Panc1 (cell line): ENCODE measurements at regions not wholly inside any gene's neighbourhood (a gene's known extent, or its start where the extent isn't known, plus 50 kb on each side); places are given as distances from the start of the nearest gene placed in this dataset.

Experiments used
- ATAC-seq: fragments of 200-7000 bp; cut with Tn5 transposase; 2 replicates; pipeline ENCODE4 v1.9.1; 2020; ENCODE audit warnings: mild to moderate bottlenecking, moderate library complexity
- BruUV-seq: library from RNA; stranded (reverse); fragments of 400-500 nt; replicated peaks from 2 replicates; lab custom pipeline; 2021; lab: Mats Ljungman, UMichigan
- CTCF ChIA-PET: fragments of 300-600 bp; sonication (Branson Sonifier 250); formaldehyde crosslinking; loops from one replicate; lab custom pipeline; 2022; ENCODE audit warnings: antibody characterized with exemption; lab: Charles Lee
- POLR2A ChIA-PET: fragments of 300-600 bp; sonication (Branson Sonifier 250); formaldehyde crosslinking; loops from one replicate; lab custom pipeline; 2022; ENCODE audit warnings: antibody characterized with exemption; lab: Charles Lee
- DNase-seq: peaks from one replicate; pipeline ENCODE4 v3.0.0-alpha.2; 2010; ENCODE audit warnings: low read depth, low spot score
- H3K27ac ChIP-seq: 2 replicates; pipeline ENCODE4 v1.5.1; 2011; ENCODE audit warnings: mild to moderate bottlenecking, low read length, inconsistent platforms
- H3K27me3 ChIP-seq: fragments of 200-500 bp; sonication (Bioruptor generic); 2 replicates; pipeline ENCODE4 v1.6.0; 2014; ENCODE audit warnings: low read length, inconsistent platforms; ENCODE audit not compliant: control insufficient read depth, insufficient read depth
- H3K36me3 ChIP-seq: fragments of 200-500 bp; sonication (Bioruptor generic); 2 replicates; pipeline ENCODE4 v1.5.1; 2014; ENCODE audit warnings: inconsistent platforms, mild to moderate bottlenecking, low read length, moderate library complexity; ENCODE audit not compliant: control insufficient read depth, insufficient read depth
- H3K4me1 ChIP-seq: 2 replicates; pipeline ENCODE4 v1.5.1; 2011; ENCODE audit warnings: inconsistent platforms, mild to moderate bottlenecking, low read length, moderate library complexity; ENCODE audit not compliant: control insufficient read depth, insufficient read depth
- H3K4me3 ChIP-seq, 2 experiments: 2 replicates each; pipeline ENCODE4 v1.5.1; 2011 to 2012; ENCODE audit warnings: low read depth in 2 of 2, low read length in 2 of 2, mild to moderate bottlenecking in 2 of 2, inconsistent platforms in 1 of 2, moderate library complexity in 1 of 2
- H3K9me3 ChIP-seq: fragments of 200-500 bp; sonication (Bioruptor generic); 2 replicates; pipeline ENCODE4 v1.5.1; 2014; ENCODE audit warnings: low read depth, mild to moderate bottlenecking, inconsistent platforms, low read length, moderate library complexity; ENCODE audit not compliant: control insufficient read depth, insufficient read depth
- CTCF ChIP-seq: fragments of 450-650 bp; IDR thresholded peaks from 2 replicates; pipeline ENCODE4 v1.5.1; 2017; ENCODE audit warnings: mild to moderate bottlenecking
- POLR2AphosphoS5 ChIP-seq: IDR thresholded peaks from 2 replicates; pipeline ENCODE4 v1.6.1; 2012; ENCODE audit warnings: mild to moderate bottlenecking, low read depth, low read length, moderate library complexity
- REST ChIP-seq, 2 experiments: IDR thresholded peaks; 2 replicates each; pipeline ENCODE4 v1.6.1; 2011 to 2012; ENCODE audit warnings: low read depth in 2 of 2, control low read depth in 1 of 2, low read length in 1 of 2, mild to moderate bottlenecking in 1 of 2, moderate library complexity in 1 of 2; ENCODE audit not compliant: insufficient read depth in 1 of 2
- SIN3A ChIP-seq: IDR thresholded peaks from 2 replicates; pipeline ENCODE4 v1.6.1; 2012; ENCODE audit warnings: low read depth, mild to moderate bottlenecking, low read length, moderate library complexity, borderline replicate concordance; ENCODE audit not compliant: insufficient read depth
- TCF7L2 ChIP-seq: IDR thresholded peaks from 2 replicates; pipeline ENCODE4 v1.6.1; 2011; ENCODE audit warnings: mild to moderate bottlenecking, low read depth, low read length, inconsistent platforms
- in situ Hi-C: cut with HindIII; loops from 2 replicates; pipeline ENCODE4 v1.10.0; 2016; ENCODE audit warnings: low sequenced_read_pairs, low pct_unique_long_range_greater_than_20kb
- intact Hi-C: fragments of 100-400 bp; cut with micrococcal nuclease; formaldehyde crosslinking; loops from one replicate; pipeline ENCODE4 v1.10.0; 2022; ENCODE audit not compliant: unreplicated experiment

GRCh38 chr14:55873169-55873568 lies 245.0 kb upstream of the PELI2 start:
- Histone ChIP-seq H3K27me3 (no peaks in the 10 kb centered on the region), H3K36me3 (no peaks in the 10 kb centered on the region), H3K4me1 (no peaks in the 10 kb centered on the region; the same call in 1 of the 2 replicates), H3K27ac (no peak overlapping the region), H3K9me3 (no peaks in the 10 kb centered on the region), H3K4me3 (no peak overlapping the region)
- DNase-seq, result no peak
- intact Hi-C loops (no loop called here), in situ Hi-C loops (no loop called here)
- BruUV-seq, result no TSS peak
- TF ChIP-seq TCF7L2 (no peak), SIN3A (no peak), POLR2AphosphoS5 (no peak), CTCF (no peak), REST (IDR thresholded peaks at IDR 0.05; ENCODE audit: insufficient read depth in 1 of 2, low read depth in 2 of 2, low read length in 1 of 2) (no peak)
- ChIA-PET POLR2A (no interaction called here), CTCF (no interaction called here)
- ATAC-seq, result no peak

GRCh38 chr14:55874785-55875184 lies 243.4 kb upstream of the PELI2 start:
- intact Hi-C loops (no loop called here), in situ Hi-C loops (no loop called here)
- Histone ChIP-seq H3K36me3 (no peaks in the 10 kb centered on the region), H3K4me3 (peak overlapping the region in 1 of 2 experiments; percentile 23; a peak in 1 of 4 replicates), H3K4me1 (no peaks in the 10 kb centered on the region; the same call in 1 of the 2 replicates), H3K9me3 (no peaks in the 10 kb centered on the region), H3K27me3 (no peaks in the 10 kb centered on the region), H3K27ac (no peak overlapping the region)
- ATAC-seq, result no peak
- POLR2A ChIA-PET, result no interaction called here
- TF ChIP-seq POLR2AphosphoS5 (no peak), CTCF (0 out of 2 replicates have a peak, but pooled peaks have one; percentile 19)
- BruUV-seq, result no TSS peak
- CTCF ChIA-PET, result no interaction called here
- DNase-seq, result no peak
